ENCODE measurements at regions not wholly inside any gene's neighbourhood (a gene's known extent, or its start where the extent isn't known, plus 50 kb on each side); places are given as distances from the start of the nearest gene placed in this dataset.

GRCh38 chr5:72673180-72673579 lies 143.3 kb upstream of the TNPO1 start:
- Histone ChIP-seq H3K36me3 (ENCODE audit: control insufficient read depth, insufficient read depth, low read length) (no peaks in the 10 kb centered on the region), H3K27me3 (ENCODE audit: control insufficient read depth, insufficient read depth, low read length) (no peaks in the 10 kb centered on the region), H3K9ac (ENCODE audit: low read depth, low read length) (no peak overlapping the region), H3K4me1 (ENCODE audit: control insufficient read depth, insufficient read depth, low read length) (no peaks in the 10 kb centered on the region), H3K4me3 (ENCODE audit: low read depth, low read length) (no peak overlapping the region), H3K27ac (ENCODE audit: low read depth, low read length) (no peak overlapping the region), H3K9me3 (ENCODE audit: control insufficient read depth, insufficient read depth, low read length) (no peaks in the 10 kb centered on the region)

GRCh38 chr5:72667708-72668107 lies 148.8 kb upstream of the TNPO1 start:
- Histone ChIP-seq H3K4me3 (ENCODE audit: low read depth, low read length) (no peak overlapping the region), H3K9me3 (ENCODE audit: control insufficient read depth, insufficient read depth, low read length) (no peaks in the 10 kb centered on the region), H3K27ac (ENCODE audit: low read depth, low read length) (no peak overlapping the region), H3K9ac (ENCODE audit: low read depth, low read length) (no peak overlapping the region), H3K27me3 (ENCODE audit: control insufficient read depth, insufficient read depth, low read length) (0 out of 2 replicates have a peak, but pooled peaks cover 2% of the 10 kb centered on the region), H3K4me1 (ENCODE audit: control insufficient read depth, insufficient read depth, low read length) (peaks cover 12% of the 10 kb centered on the region), H3K36me3 (ENCODE audit: control insufficient read depth, insufficient read depth, low read length) (no peaks in the 10 kb centered on the region)

GRCh38 chr5:72662936-72663335 lies 153.5 kb upstream of the TNPO1 start:
- Histone ChIP-seq H3K27ac (ENCODE audit: low read depth, low read length) (no peak overlapping the region), H3K9me3 (ENCODE audit: control insufficient read depth, insufficient read depth, low read length) (no peaks in the 10 kb centered on the region), H3K4me3 (ENCODE audit: low read depth, low read length) (no peak overlapping the region), H3K4me1 (ENCODE audit: control insufficient read depth, insufficient read depth, low read length) (peaks cover 17% of the 10 kb centered on the region), H3K9ac (ENCODE audit: low read depth, low read length) (no peak overlapping the region), H3K27me3 (ENCODE audit: control insufficient read depth, insufficient read depth, low read length) (0 out of 2 replicates have a peak, but pooled peaks cover 4% of the 10 kb centered on the region), H3K36me3 (ENCODE audit: control insufficient read depth, insufficient read depth, low read length) (no peaks in the 10 kb centered on the region)

DNA sequence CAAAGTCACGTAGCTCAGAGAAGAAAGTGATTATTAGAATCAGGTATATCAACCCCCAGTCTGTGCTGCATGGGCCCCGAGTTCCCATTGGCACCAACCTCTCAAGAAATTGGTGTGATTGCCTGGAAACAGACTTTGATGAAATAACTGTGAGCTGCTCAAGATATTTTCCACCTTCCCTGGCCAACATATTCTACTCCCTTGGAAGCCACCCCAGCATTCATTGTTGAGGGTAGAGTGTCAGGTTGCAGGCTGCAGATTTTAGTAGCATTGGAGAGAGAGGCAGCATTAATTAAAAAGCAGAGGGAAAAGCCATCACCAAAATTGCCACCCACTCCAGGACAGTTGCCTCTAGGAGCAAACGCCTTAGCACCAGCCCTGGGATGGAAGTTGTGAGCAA lies 154.2 kb upstream of the TNPO1 start:
- H3K9me3 ChIP-seq (ENCODE audit: control insufficient read depth, insufficient read depth, low read length): no peaks in the 10 kb centered on the region
- H3K27me3 ChIP-seq (ENCODE audit: control insufficient read depth, insufficient read depth, low read length): 0 out of 2 replicates have a peak, but pooled peaks cover 4% of the 10 kb centered on the region
- H3K9ac ChIP-seq (ENCODE audit: low read depth, low read length): no peak overlapping the region
- H3K4me3 ChIP-seq (ENCODE audit: low read depth, low read length): no peak overlapping the region
- peaks cover 17% of the 10 kb centered on the region for H3K4me1 ChIP-seq (ENCODE audit: control insufficient read depth, insufficient read depth, low read length)
- no peaks in the 10 kb centered on the region for H3K36me3 ChIP-seq (ENCODE audit: control insufficient read depth, insufficient read depth, low read length)
- H3K27ac ChIP-seq (ENCODE audit: low read depth, low read length): no peak overlapping the region

DNA sequence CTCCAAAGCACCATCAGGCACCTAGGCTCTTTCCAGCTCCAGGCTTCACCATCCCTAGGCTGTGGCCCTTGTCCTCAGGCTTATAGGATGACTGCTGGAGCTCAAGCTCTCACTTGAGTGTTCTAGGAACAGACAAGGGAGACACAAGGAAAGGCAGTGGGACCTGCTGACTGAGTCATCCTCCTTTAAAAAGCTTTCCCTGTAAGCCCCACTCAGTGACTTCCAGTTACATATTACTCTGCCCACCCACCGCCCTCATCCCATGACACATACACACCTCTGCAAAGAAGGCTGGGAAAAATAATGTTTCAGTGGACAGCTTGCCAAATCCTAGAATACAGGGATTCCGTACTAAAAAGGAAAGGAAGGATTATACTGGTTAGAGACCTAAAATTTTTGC lies 154.2 kb upstream of the ZNF366 start:
- no peak overlapping the region for H3K4me3 ChIP-seq (ENCODE audit: low read depth, low read length)
- H3K9ac ChIP-seq (ENCODE audit: low read depth, low read length): no peak overlapping the region
- H3K27ac ChIP-seq (ENCODE audit: low read depth, low read length): no peak overlapping the region
- 0 out of 2 replicates have a peak, but pooled peaks cover 4% of the 10 kb centered on the region for H3K27me3 ChIP-seq (ENCODE audit: control insufficient read depth, insufficient read depth, low read length)
- no peaks in the 10 kb centered on the region for H3K9me3 ChIP-seq (ENCODE audit: control insufficient read depth, insufficient read depth, low read length)
- peaks cover 17% of the 10 kb centered on the region for H3K4me1 ChIP-seq (ENCODE audit: control insufficient read depth, insufficient read depth, low read length)
- no peaks in the 10 kb centered on the region for H3K36me3 ChIP-seq (ENCODE audit: control insufficient read depth, insufficient read depth, low read length)

GRCh38 chr5:72659726-72660125 lies 152.5 kb upstream of the ZNF366 start:
- no peak overlapping the region for H3K9ac ChIP-seq (ENCODE audit: low read depth, low read length)
- peaks cover 16% of the 10 kb centered on the region for H3K4me1 ChIP-seq (ENCODE audit: control insufficient read depth, insufficient read depth, low read length)
- no peak overlapping the region for H3K27ac ChIP-seq (ENCODE audit: low read depth, low read length)
- H3K27me3 ChIP-seq (ENCODE audit: control insufficient read depth, insufficient read depth, low read length): 0 out of 2 replicates have a peak, but pooled peaks cover 4% of the 10 kb centered on the region
- no peaks in the 10 kb centered on the region for H3K36me3 ChIP-seq (ENCODE audit: control insufficient read depth, insufficient read depth, low read length)
- H3K9me3 ChIP-seq (ENCODE audit: control insufficient read depth, insufficient read depth, low read length): no peaks in the 10 kb centered on the region
- H3K4me3 ChIP-seq (ENCODE audit: low read depth, low read length): no peak overlapping the region

GRCh38 chr5:72658761-72659540 lies 151.7 kb upstream of the ZNF366 start:
- Histone ChIP-seq H3K27me3 (ENCODE audit: control insufficient read depth, insufficient read depth, low read length) (0 out of 2 replicates have a peak, but pooled peaks cover 4% of the 10 kb centered on the region), H3K4me1 (ENCODE audit: control insufficient read depth, insufficient read depth, low read length) (peaks cover 14% of the 10 kb centered on the region), H3K36me3 (ENCODE audit: control insufficient read depth, insufficient read depth, low read length) (no peaks in the 10 kb centered on the region), H3K9ac (ENCODE audit: low read depth, low read length) (no peak overlapping the region), H3K9me3 (ENCODE audit: control insufficient read depth, insufficient read depth, low read length) (no peaks in the 10 kb centered on the region), H3K4me3 (ENCODE audit: low read depth, low read length) (no peak overlapping the region), H3K27ac (ENCODE audit: low read depth, low read length) (no peak overlapping the region)

DNA sequence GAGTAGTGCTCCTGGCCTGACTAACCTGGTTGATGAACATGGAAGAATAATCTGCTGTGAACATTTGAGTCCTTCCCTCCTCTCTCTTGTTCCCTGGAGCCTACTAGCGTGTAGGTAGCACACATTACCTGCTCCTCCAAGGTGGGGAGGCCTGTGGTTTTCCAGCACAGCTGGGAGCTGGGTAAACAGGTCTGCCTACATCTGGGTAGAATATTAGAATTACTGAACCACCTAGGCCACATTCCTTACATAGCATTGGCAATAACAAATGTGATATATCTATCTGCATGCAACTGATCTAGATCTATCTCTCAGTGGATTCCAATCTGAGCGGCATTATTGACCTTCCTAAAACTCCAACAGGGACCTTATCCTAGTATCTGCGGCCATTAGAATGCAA lies 151.0 kb upstream of the ZNF366 start:
- H3K4me1 ChIP-seq (ENCODE audit: control insufficient read depth, insufficient read depth, low read length): peaks cover 10% of the 10 kb centered on the region
- H3K36me3 ChIP-seq (ENCODE audit: control insufficient read depth, insufficient read depth, low read length): no peaks in the 10 kb centered on the region
- H3K9me3 ChIP-seq (ENCODE audit: control insufficient read depth, insufficient read depth, low read length): no peaks in the 10 kb centered on the region
- 0 out of 2 replicates have a peak, but pooled peaks cover 4% of the 10 kb centered on the region for H3K27me3 ChIP-seq (ENCODE audit: control insufficient read depth, insufficient read depth, low read length)
- H3K4me3 ChIP-seq (ENCODE audit: low read depth, low read length): no peak overlapping the region
- no peak overlapping the region for H3K9ac ChIP-seq (ENCODE audit: low read depth, low read length)
- no peak overlapping the region for H3K27ac ChIP-seq (ENCODE audit: low read depth, low read length)

- Histone ChIP-seq H3K36me3 (ENCODE audit: control insufficient read depth, insufficient read depth, low read length) (no peaks in the 10 kb centered on the region), H3K27me3 (ENCODE audit: control insufficient read depth, insufficient read depth, low read length) (no peaks in the 10 kb centered on the region), H3K9me3 (ENCODE audit: control insufficient read depth, insufficient read depth, low read length) (no peaks in the 10 kb centered on the region), H3K9ac (ENCODE audit: low read depth, low read length) (no peak overlapping the region), H3K4me1 (ENCODE audit: control insufficient read depth, insufficient read depth, low read length) (no peaks in the 10 kb centered on the region), H3K27ac (ENCODE audit: low read depth, low read length) (no peak overlapping the region), H3K4me3 (ENCODE audit: low read depth, low read length) (no peak overlapping the region)
Observed at GRCh38 chr5:72656756-72657513, 149.7 kb upstream of the ZNF366 start.

DNA sequence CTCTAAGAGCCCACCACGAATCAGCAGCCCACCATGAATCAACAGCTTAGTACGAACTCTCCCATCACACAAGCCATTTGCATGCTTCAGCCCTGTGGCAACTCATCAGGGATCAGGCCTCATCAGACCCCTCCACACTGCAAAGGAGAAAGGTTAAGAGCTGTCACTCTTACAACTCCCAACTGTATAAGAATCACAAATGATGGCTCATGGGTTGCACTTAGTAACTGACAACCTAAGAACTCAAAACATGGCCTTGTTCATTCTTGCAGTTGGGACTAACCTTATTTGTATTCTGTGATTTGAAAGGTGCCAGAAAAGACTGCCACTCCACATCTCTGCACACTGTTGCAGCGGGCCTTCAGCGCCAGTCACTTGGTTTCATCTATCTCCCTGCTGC lies 149.1 kb upstream of the ZNF366 start:
- Histone ChIP-seq H3K4me3 (ENCODE audit: low read depth, low read length) (no peak overlapping the region), H3K9ac (ENCODE audit: low read depth, low read length) (no peak overlapping the region), H3K4me1 (ENCODE audit: control insufficient read depth, insufficient read depth, low read length) (no peaks in the 10 kb centered on the region), H3K36me3 (ENCODE audit: control insufficient read depth, insufficient read depth, low read length) (no peaks in the 10 kb centered on the region), H3K27ac (ENCODE audit: low read depth, low read length) (no peak overlapping the region), H3K9me3 (ENCODE audit: control insufficient read depth, insufficient read depth, low read length) (no peaks in the 10 kb centered on the region), H3K27me3 (ENCODE audit: control insufficient read depth, insufficient read depth, low read length) (no peaks in the 10 kb centered on the region)

GRCh38 chr5:72654231-72654630 lies 147.0 kb upstream of the ZNF366 start:
- no peaks in the 10 kb centered on the region for H3K27me3 ChIP-seq (ENCODE audit: control insufficient read depth, insufficient read depth, low read length)
- H3K4me3 ChIP-seq (ENCODE audit: low read depth, low read length): no peak overlapping the region
- H3K4me1 ChIP-seq (ENCODE audit: control insufficient read depth, insufficient read depth, low read length): no peaks in the 10 kb centered on the region
- no peak overlapping the region for H3K27ac ChIP-seq (ENCODE audit: low read depth, low read length)
- no peak overlapping the region for H3K9ac ChIP-seq (ENCODE audit: low read depth, low read length)
- no peaks in the 10 kb centered on the region for H3K9me3 ChIP-seq (ENCODE audit: control insufficient read depth, insufficient read depth, low read length)
- H3K36me3 ChIP-seq (ENCODE audit: control insufficient read depth, insufficient read depth, low read length): no peaks in the 10 kb centered on the region
